WTC11 (cell line): ENCODE measurements at regions not wholly inside any gene's neighbourhood (a gene's known extent, or its start where the extent isn't known, plus 50 kb on each side); places are given as distances from the start of the nearest gene placed in this dataset.

Experiments used
- CBFB ChIP-seq: sonication (generic); formaldehyde crosslinking; IDR thresholded peaks from 2 replicates; pipeline ENCODE4 v1.8.1; 2022; ENCODE audit warnings: mild to moderate bottlenecking, low read depth, missing genetic modification reagents
- ESRRA ChIP-seq: sonication (generic); formaldehyde crosslinking; IDR thresholded peaks from 2 replicates; pipeline ENCODE4 v1.8.1; 2022; ENCODE audit warnings: mild to moderate bottlenecking, missing genetic modification reagents, borderline replicate concordance
- ETV6 ChIP-seq: sonication (generic); formaldehyde crosslinking; IDR thresholded peaks from 2 replicates; pipeline ENCODE4 v1.8.1; 2022; ENCODE audit warnings: mild to moderate bottlenecking, missing genetic modification reagents
- FOXK1 ChIP-seq: sonication (generic); formaldehyde crosslinking; IDR thresholded peaks from 2 replicates; pipeline ENCODE4 v1.8.0; 2022; ENCODE audit warnings: mild to moderate bottlenecking, moderate library complexity, missing genetic modification reagents
- KAT7 ChIP-seq: sonication (generic); formaldehyde crosslinking; IDR thresholded peaks from 2 replicates; pipeline ENCODE4 v1.8.1; 2023; ENCODE audit warnings: missing genetic modification reagents, mild to moderate bottlenecking, borderline replicate concordance
- NR3C1 ChIP-seq: sonication (generic); formaldehyde crosslinking; conservative IDR thresholded peaks from 2 replicates; pipeline ENCODE4 v1.8.1; 2023; ENCODE audit warnings: low read depth, mild to moderate bottlenecking, missing genetic modification reagents
- ZNF317 ChIP-seq: sonication (generic); formaldehyde crosslinking; IDR thresholded peaks from 2 replicates; pipeline ENCODE4 v1.8.1; 2023; ENCODE audit warnings: low read depth, mild to moderate bottlenecking, moderate library complexity, missing genetic modification reagents, borderline replicate concordance
- ZNF416 ChIP-seq: fragments of 250-450 bp; sonication (Bioruptor Pico); IDR thresholded peaks from 2 replicates; pipeline ENCODE4 v1.9.0; 2021; ENCODE audit warnings: mild to moderate bottlenecking, inconsistent platforms
- TF ChIP-seq, protein P1 (sequence below): sonication (generic); formaldehyde crosslinking; IDR thresholded peaks from 2 replicates; pipeline ENCODE4 v1.8.0; 2022; ENCODE audit warnings: mild to moderate bottlenecking, missing genetic modification reagents
- TF ChIP-seq, protein P2 (sequence below): fragments of 200-600 bp; IDR thresholded peaks from 2 replicates; pipeline ENCODE4 v1.8.0; 2022; ENCODE audit warnings: antibody characterized with exemption
- TF ChIP-seq, protein P3 (sequence below): sonication (generic); formaldehyde crosslinking; IDR thresholded peaks from 2 replicates; pipeline ENCODE4 v1.8.0; 2022; ENCODE audit warnings: mild to moderate bottlenecking, missing genetic modification reagents

DNA sequence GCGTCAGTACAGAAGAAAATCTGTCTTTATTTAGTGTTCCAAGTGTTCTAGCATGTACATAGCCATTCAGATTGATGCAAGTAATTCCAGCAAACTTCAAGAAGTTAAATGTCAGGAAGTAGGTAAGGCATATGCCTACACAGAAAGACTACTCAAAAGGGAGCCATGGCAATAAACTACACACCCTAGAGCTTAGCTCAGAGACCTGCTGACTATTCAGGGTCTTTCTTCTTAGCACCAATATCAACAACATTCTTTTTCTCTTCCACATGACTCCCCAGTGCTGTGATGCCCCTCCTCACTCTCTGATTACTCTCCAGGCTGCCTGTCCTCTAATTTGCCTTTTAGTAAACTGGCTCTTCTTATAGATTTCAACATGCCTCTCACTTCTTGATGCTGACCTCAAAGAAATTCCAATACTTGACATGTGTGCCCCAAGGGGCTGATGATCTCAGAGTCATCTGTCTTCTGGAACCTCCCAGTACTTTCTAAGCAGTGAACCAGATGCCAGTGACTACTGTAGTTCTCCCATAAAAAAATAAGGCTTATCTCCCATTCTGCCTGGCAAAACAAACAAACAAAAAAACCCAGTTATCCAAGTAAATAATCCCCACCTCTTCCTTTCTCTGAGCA lies 909.2 kb upstream of the FANCL start:
- TF ChIP-seq, protein P1, sequence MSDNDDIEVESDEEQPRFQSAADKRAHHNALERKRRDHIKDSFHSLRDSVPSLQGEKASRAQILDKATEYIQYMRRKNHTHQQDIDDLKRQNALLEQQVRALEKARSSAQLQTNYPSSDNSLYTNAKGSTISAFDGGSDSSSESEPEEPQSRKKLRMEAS (CRISPR knock-in tag) = no peak
- TF ChIP-seq, protein P2, sequence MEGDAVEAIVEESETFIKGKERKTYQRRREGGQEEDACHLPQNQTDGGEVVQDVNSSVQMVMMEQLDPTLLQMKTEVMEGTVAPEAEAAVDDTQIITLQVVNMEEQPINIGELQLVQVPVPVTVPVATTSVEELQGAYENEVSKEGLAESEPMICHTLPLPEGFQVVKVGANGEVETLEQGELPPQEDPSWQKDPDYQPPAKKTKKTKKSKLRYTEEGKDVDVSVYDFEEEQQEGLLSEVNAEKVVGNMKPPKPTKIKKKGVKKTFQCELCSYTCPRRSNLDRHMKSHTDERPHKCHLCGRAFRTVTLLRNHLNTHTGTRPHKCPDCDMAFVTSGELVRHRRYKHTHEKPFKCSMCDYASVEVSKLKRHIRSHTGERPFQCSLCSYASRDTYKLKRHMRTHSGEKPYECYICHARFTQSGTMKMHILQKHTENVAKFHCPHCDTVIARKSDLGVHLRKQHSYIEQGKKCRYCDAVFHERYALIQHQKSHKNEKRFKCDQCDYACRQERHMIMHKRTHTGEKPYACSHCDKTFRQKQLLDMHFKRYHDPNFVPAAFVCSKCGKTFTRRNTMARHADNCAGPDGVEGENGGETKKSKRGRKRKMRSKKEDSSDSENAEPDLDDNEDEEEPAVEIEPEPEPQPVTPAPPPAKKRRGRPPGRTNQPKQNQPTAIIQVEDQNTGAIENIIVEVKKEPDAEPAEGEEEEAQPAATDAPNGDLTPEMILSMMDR = no peak
- TF ChIP-seq, protein P3, sequence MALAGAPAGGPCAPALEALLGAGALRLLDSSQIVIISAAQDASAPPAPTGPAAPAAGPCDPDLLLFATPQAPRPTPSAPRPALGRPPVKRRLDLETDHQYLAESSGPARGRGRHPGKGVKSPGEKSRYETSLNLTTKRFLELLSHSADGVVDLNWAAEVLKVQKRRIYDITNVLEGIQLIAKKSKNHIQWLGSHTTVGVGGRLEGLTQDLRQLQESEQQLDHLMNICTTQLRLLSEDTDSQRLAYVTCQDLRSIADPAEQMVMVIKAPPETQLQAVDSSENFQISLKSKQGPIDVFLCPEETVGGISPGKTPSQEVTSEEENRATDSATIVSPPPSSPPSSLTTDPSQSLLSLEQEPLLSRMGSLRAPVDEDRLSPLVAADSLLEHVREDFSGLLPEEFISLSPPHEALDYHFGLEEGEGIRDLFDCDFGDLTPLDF (CRISPR knock-in tag) = no peak
- TF ChIP-seq ETV6 (CRISPR knock-in tag) (no peak), NR3C1 (no peak), ESRRA (CRISPR knock-in tag) (no peak), ZNF416 (CRISPR knock-in tag) (no peak), KAT7 (no peak), FOXK1 (CRISPR knock-in tag) (no peak), CBFB (no peak), ZNF317 (CRISPR knock-in tag) (no peak)
